AG04450 (cell line): ENCODE measurements at regions not wholly inside any gene's neighbourhood (a gene's known extent, or its start where the extent isn't known, plus 50 kb on each side); places are given as distances from the start of the nearest gene placed in this dataset.

ENCODE experiments used
- CTCF ChIA-PET: fragments of 300-600, 350-600 bp; formaldehyde crosslinking; extraction: SDS; loops from one replicate; lab custom pipeline; 2022; ENCODE audit warnings: antibody characterized with exemption, inconsistent platforms; lab: Charles Lee
- POLR2A ChIA-PET: fragments of 350-600 bp; formaldehyde crosslinking; extraction: SDS; loops from one replicate; lab custom pipeline; 2021; ENCODE audit warnings: antibody characterized with exemption, inconsistent platforms; lab: Yijun Ruan, JAX
- DNase-seq: peaks from one replicate; pipeline ENCODE4 v3.0.0-alpha.2; 2011; ENCODE audit warnings: low read depth, low spot score
- H3K27ac ChIP-seq: one replicate; pipeline ENCODE4 v1.5.1; 2012; ENCODE audit warnings: low read depth, low read length, control low read depth
- H3K27me3 ChIP-seq: one replicate; pipeline ENCODE4 v1.6.0; 2012; ENCODE audit warnings: low read length; ENCODE audit not compliant: control insufficient read depth, insufficient read depth
- H3K4me3 ChIP-seq: 2 replicates; pipeline ENCODE4 v1.5.1; 2011; ENCODE audit warnings: mild to moderate bottlenecking, low read depth, low read length, control low read depth
- H3K9me3 ChIP-seq: 2 replicates; pipeline ENCODE4 v1.5.1; 2012; ENCODE audit warnings: low read length; ENCODE audit not compliant: control insufficient read depth, insufficient read depth
- TF ChIP-seq, protein P1 (sequence below): IDR thresholded peaks from 2 replicates; pipeline ENCODE4 v1.5.1; 2011; ENCODE audit warnings: low read depth, low read length, control low read depth, inconsistent platforms

DNA sequence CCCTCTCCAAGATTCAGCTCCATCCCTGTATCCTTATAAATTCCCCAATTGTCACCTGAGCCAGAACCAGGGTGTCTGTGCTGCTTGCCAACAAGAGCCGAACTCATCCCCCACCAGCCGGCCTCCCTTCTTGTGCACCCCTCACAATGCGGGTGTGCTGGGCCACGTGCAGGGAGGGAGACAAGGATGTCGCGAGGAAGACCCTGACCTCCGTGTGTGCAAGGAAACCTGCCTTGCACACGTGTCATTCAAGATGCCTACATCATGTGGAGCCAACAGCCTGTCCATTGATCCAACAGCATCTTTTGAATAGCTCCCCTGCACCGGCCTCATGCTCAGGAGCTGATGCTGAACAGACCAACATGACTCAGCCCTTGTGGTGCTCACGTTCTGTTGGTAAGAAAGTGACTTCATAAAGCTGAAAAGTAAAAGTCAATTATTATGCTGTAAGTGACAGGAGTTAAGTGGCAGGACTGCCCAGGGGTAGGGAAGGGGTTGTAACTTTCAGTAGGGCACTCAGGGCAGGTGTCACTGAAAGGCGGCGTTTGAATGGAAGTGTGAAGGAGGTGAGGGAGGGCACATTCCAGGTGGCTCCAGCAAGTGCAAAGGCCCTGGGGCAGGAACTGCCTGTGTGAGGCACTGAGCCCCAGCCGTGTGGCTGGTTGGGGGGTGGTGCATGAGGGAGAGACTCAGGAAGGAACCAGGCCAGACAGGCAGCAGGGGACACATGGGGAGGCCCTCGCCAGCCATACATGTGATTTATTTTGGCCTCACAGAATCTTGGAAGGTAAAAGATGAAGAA, 302.2 kb downstream of the FOXL1 start:
- ChIA-PET CTCF (no interaction called here), POLR2A (no interaction called here)
- Histone ChIP-seq H3K27ac (no peak overlapping the region), H3K27me3 (no peaks in the 10 kb centered on the region), H3K4me3 (no peak overlapping the region), H3K9me3 (no peaks in the 10 kb centered on the region; the same call in 1 of the 2 replicates)
- DNase-seq = no peak
- TF ChIP-seq, protein P1, sequence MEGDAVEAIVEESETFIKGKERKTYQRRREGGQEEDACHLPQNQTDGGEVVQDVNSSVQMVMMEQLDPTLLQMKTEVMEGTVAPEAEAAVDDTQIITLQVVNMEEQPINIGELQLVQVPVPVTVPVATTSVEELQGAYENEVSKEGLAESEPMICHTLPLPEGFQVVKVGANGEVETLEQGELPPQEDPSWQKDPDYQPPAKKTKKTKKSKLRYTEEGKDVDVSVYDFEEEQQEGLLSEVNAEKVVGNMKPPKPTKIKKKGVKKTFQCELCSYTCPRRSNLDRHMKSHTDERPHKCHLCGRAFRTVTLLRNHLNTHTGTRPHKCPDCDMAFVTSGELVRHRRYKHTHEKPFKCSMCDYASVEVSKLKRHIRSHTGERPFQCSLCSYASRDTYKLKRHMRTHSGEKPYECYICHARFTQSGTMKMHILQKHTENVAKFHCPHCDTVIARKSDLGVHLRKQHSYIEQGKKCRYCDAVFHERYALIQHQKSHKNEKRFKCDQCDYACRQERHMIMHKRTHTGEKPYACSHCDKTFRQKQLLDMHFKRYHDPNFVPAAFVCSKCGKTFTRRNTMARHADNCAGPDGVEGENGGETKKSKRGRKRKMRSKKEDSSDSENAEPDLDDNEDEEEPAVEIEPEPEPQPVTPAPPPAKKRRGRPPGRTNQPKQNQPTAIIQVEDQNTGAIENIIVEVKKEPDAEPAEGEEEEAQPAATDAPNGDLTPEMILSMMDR = no peak

DNA sequence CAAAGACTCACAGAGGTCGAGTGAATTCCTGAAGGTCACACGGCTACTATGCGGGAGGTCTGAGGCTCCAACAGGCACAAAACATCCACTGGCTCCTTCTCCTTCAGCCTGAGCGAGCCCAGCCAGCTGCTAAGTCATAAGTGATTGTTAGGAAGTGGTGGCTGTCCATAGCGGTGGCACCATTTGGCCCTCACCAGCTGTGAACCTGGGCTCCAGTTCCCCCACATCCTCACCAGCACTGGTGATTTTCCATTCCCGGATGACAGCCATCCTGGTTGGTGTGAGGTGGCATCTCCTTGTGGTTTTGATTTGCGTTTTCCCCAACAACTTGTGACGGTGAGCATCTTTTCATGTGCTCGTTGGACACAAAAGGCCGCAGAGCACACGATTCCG, 302.8 kb downstream of the FOXL1 start:
- Histone ChIP-seq H3K9me3 (no peaks in the 10 kb centered on the region; the same call in 1 of the 2 replicates), H3K27me3 (no peaks in the 10 kb centered on the region), H3K4me3 (no peak overlapping the region), H3K27ac (no peak overlapping the region)
- TF ChIP-seq, protein P1 = no peak
- DNase-seq = no peak
- ChIA-PET POLR2A (no interaction called here), CTCF (no interaction called here)

DNA sequence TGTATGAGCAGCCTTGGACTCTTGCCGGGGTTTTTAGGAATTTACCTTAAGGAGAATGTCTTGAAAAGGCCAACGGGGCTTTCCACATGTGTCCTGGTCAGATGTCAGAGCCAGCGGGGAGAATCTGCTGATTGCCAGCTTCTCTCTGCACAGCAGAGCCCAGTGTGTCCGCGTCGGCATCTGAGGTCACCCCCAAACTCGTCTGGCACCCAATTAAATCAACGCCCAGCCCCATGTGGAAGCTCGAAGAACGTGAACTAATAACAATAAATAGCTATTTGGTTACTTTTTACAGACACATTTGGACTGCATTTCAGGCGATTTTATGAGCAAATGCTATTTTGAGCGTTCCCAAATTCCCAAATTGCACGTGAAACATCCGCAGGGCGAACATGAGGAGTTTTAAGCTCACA, 303.5 kb downstream of the FOXL1 start:
- TF ChIP-seq, protein P1 = no peak
- no peaks in the 10 kb centered on the region for H3K27me3 ChIP-seq
- H3K27ac ChIP-seq = no peak overlapping the region
- H3K4me3 ChIP-seq = no peak overlapping the region
- CTCF ChIA-PET = interaction anchor here (1.1 to 1.6 kb wide), 2 partner anchors 8 to 180 kb away, joined by 3 to 4 read pairs; no protein-coding TSS in a partner anchor
- DNase-seq = no peak
- POLR2A ChIA-PET = no interaction called here
- H3K9me3 ChIP-seq = no peaks in the 10 kb centered on the region; the same call in 1 of the 2 replicates

DNA sequence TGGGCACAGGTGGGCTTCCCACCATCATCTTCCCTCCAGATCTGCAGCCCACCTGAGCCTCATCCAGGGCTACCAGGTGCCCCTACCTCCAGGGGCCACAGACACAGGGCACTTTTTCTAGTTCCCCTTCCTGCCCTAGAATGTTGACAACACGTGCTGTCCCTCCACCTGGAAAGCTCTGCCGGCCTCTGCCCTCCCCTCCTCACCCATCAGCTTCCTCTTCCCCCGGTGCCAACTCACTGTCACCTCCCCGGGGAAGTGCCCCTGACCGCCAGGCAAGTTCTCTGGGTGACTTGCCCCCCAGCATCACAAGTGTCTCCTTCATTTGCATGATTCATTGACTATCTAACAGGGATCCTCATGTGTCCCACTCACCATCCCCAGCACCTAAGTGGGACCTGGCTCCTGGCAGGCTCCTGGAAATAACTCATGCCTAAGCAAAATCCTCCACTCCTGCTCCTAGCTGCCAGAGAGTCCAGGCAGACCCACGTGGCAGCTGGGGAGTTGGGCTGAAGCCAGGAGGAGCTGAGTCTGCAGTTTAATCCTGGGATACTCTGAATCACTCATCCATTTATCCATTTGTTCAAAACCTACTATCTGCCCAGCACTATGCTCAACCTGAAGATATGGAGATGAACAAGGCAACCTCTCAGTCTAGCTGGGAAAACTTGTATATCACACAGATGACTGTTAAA, 304.4 kb downstream of the FOXL1 start:
- Histone ChIP-seq H3K27ac (no peak overlapping the region), H3K27me3 (no peaks in the 10 kb centered on the region), H3K9me3 (no peaks in the 10 kb centered on the region; the same call in 1 of the 2 replicates), H3K4me3 (no peak overlapping the region)
- TF ChIP-seq, protein P1 = no peak
- peak; percentile 63 for DNase-seq
- ChIA-PET CTCF (interaction anchor here (1.1 to 1.6 kb wide), 2 partner anchors 9 to 179 kb away, joined by 3 to 4 read pairs; no protein-coding TSS in a partner anchor), POLR2A (no interaction called here)
